Urothelium cell line (cell line): ENCODE measurements at regions not wholly inside any gene's neighbourhood (a gene's known extent, or its start where the extent isn't known, plus 50 kb on each side); places are given as distances from the start of the nearest gene placed in this dataset.

Experiments
- DNase-seq: peaks from one replicate; pipeline ENCODE4 v3.0.0; 2011; ENCODE audit warnings: low spot score, mixed read lengths
- FAIRE-seq: peaks from 2 replicates; lab custom pipeline; 2011; peaks lifted over from hg19 to GRCh38; lab: Jason Lieb, UNC

DNA sequence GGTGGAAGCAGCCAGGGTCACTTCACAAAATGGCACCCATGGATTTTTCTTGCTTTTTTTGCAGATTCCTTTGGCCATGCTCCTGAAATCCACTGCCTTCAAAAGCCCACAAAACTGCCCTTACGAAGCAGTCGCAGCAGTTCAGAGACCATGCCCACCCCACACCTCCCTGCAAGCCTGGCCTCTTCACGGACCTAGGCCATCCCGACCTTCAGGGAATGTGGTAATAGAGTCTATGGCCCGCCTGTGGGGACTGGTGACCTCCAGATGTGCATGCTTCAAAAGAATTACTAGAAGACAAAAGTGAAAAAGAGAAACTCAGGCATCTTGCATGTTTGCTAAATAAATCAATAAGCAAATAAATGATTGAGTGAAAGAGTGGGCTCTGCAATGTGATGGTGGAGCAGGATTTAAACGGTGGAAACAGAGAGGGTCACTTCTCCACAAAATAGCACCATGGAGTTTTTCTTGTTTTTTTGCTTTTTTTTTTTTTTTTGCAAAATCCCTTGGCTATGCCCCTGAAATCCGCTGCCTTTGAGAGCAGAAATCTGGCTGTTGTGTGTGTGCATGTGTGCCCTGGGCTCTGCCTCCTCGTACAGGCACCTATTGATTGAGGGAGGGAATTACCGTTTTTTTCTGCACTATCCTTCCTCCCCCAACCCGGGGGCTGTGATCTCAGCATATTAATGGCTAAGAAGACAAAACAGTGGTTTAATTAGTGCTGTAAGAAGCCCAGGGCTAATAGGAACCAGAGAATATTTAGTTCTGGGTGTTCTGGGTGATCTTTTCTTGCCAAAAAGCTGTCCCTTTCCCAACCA, 107.4 kb downstream of the PXDC1 start:
- FAIRE-seq: no peak
- DNase-seq: no peak

DNA sequence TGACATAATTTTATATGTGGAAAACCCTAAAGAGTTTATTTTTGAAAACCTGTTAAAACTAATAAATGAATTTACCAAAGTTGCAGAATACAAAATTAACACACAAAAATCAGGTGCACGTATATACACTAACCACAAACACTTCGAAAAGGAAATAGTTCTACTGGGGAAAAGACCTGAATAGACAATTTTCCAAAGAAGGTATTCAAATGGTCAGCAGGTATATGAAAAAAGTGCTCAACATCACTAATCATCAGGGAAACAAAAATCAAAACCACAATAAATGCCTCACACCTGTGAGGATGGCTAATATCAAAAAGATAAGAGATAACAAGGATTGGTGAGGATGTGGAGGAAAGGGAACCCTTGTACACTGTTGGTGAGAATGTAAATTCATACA, 110.6 kb downstream of the PXDC1 start:
- FAIRE-seq (no peak), DNase-seq (no peak)

DNA sequence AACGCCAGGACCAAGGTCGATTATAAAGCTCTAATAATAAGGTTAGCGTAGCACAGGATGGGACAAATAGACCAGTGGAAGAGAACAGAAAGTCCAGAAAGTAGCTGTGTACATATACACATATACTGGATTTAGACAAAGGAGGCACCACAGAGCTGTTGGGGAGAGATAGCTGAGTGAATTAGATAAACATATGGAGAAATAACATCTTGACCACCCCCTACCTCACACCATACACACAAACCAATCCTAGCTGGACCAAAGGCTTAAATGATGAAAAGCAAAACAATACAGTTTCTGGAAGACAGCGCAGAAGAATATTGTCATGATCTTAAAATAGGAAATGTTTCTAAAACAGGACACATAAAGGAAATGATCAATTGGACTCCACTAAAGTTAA, 112.9 kb downstream of the PXDC1 start:
- FAIRE-seq: no peak
- no peak for DNase-seq

GRCh38 chr6:3636060-3636459, 115.5 kb downstream of the PXDC1 start:
- FAIRE-seq (no peak), DNase-seq (no peak)

DNA sequence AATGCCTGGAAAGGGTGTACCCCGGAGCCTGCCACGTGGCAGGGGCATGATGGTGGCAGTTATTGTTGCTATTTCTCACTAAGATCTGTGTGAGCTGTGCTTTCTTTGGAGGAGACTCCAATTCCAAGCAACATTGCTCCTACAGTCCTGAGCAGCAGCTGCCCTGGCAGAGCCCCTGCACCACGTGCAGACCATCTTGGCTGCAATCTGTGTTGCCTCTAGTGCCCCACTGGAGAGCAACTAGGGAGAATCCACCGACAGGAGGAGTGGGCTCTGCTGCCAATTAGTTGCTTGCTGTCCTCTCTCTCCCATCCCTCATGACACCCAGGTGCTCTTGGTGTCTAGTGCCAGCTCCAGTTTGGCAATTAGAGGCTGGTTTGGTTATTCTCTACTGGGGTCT, 116.0 kb downstream of the PXDC1 start:
- FAIRE-seq: no peak
- DNase-seq: no peak

DNA sequence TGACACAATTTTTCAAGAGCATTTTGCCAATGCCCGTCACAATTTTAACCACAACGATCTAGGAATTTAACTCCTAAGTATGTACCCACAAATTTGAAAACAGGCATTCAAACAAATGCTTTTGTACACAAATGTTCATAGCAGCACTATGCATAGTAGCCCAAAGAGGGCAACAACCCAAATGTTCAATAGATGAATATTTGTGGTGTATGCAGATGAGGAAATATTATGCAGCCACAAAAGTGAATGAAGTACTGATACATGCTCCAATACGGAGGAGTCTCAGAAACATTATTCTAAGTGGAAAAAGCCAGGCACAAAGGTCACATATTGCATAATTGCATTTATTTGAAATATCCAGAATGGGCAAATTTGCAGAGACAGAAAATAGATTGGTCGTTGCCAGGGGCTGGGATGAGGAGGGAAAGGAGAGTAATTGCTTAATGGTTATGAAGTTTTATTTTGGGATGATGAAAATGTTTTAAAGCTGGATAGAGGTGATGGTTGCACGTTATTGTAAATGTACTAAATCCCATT, 117.2 kb downstream of the PXDC1 start:
- DNase-seq (no peak), FAIRE-seq (no peak)

GRCh38 chr6:3633711-3634110, 117.8 kb downstream of the PXDC1 start:
- DNase-seq (no peak), FAIRE-seq (no peak)

GRCh38 chr6:3631877-3632276, 119.6 kb downstream of the PXDC1 start:
- no peak for FAIRE-seq
- DNase-seq: no peak

DNA sequence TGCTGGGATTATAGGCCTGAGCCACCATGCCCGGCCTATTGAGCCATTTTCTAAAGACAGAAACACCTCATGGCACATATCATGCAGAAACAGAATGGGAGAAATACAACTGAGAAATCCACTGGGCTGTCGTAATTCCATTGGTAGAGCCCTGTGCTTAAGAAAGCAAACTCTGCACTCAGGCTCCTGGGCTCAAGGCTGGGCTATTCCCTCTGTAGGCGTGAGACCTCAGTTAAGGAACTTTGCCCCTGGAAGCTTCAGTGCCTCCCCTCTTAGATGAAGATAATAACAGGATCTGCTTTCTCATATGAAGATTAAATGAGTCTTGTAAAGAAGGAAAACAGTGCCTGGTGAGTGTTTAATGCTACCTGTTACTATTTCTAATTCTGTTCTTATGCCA, 120.3 kb downstream of the PXDC1 start:
- FAIRE-seq (no peak), DNase-seq (no peak)

DNA sequence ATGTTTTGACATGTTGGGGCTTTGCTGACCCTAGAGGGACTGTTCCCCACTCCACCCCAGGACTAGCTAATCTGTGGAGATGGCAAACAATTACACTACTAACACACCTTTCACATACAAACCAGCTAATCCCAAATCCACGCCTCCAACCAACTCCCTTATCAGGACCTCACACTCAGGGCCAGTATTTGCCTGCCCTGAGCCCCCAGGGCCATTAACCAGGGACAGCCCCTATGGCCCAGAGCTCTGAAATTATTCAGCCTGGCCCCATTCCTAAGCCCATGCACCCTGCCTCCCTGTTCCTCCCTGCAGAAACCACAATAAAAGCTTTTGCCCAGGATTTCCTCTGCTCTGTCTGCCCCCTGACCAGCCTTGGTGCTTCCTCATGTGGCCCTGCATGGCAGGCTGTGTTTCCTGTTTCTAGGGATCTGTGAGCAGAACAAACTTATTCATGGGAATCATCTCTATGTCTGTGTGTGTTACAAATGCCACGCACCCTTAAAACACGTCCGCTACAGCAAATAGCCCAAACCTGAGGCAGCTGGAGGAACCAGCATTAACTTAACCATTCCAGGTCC, 121.2 kb downstream of the PXDC1 start:
- DNase-seq: no peak
- FAIRE-seq: no peak

DNA sequence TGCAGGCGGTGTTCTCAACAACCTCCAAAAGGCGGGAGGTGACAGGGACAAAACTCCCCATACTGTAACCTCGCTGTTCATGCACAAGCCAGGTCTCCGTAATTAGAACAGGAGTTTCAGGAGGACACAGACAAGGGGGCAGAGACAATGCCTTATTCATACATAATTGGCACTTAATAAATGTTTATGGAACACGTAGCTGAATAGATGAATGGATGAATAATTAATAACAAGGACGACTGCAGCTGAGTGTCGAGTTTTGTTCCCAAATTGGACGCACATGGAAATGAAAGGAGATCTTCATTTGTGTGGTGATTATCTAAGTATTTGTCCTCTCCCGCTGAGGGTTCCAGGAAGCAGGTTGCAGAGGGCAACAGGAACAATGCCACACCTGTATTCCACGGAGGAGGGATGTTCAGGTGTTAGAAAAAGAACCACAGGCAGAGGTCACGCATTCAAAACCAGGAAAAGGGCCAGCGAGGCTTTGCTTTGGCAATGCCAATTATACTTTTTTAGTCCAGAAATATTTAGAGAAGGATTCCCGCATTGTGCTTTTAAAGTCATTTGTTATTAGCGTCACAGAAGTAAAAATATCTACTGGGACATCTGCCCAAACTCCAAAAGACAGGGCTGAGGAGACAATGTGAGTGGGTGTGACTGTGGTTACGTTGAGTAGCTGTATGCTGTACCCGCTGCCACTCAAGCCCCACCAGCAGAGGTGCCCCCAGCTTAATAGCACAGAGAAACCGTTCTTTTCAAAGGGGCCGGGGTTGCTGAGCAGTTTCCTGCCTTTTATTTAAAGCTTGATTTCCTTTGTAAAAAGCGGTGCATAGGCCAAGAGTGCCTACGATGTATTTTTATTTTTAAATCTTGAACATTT, 123.3 kb downstream of the PXDC1 start:
- FAIRE-seq (no peak), DNase-seq (peak; percentile 43)

GRCh38 chr6:3627501-3627900, 124.0 kb downstream of the PXDC1 start:
- DNase-seq (no peak), FAIRE-seq (no peak)

DNA sequence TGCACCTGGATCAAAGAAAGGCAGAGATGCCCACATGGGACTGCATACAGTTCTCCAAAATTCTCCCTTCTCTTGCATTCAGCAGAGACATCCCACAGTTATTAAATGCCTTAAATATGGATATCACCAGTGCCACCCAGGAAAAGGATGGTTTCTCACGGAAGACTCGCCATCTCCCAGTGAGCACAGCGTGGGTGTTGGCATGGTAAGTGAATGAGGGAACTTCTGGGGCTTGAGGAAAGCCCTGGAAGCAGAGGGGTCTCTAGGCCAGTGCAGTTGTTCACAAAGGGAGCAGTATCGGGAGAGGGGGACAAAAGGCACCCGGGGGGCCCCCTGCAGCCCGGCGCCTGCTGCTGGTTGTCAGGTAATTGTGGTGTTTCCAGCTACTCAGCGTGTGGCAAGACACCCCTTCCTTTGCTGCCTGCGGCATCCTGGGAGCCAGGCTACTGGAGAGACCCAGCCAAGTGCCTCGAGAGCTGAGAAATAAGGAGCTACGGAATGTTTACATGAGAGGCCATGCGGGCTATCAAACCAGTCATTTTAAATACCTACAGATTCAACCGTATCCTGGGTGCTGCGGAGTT, 125.4 kb downstream of the PXDC1 start:
- FAIRE-seq: no peak
- DNase-seq: no peak

DNA sequence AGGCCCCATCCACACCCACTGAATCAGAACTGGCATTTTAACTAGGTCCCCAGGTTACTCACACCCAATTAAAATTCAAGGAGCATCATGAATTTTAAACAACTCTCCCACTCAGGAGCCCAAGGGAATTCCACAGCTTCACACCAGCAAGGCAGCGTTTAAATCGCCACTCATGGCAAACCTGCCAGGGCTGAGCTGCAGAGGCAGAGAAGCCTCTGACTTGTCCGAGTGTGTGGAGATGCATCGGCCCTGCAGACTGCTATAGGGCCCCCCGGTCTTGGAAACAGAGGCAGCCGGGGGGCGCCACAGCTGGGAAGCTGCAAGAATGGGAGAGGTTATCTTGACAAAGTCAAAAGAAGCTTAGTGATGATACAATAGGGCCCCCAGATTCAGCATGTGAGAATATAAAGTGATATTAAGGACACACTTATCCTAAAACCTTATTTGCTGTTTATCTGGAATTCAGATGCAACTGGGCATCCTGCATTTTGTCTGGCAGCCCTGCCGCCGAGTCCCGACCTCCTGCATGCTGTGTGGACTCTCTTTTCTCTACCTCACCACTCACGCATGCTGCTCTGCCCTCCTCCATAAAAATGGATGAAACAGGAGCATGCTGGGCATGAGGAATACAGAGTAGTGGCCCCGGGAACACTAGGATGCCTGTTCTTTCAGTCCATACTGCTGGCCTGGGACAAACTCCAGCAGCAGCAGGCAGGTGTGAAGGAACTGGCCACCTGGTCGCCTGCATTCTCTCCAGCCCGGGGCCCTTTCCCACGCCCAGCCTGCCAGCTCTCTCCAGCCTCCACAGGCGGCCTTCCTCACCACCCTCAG, 126.1 kb downstream of the PXDC1 start:
- no peak for FAIRE-seq

DNA sequence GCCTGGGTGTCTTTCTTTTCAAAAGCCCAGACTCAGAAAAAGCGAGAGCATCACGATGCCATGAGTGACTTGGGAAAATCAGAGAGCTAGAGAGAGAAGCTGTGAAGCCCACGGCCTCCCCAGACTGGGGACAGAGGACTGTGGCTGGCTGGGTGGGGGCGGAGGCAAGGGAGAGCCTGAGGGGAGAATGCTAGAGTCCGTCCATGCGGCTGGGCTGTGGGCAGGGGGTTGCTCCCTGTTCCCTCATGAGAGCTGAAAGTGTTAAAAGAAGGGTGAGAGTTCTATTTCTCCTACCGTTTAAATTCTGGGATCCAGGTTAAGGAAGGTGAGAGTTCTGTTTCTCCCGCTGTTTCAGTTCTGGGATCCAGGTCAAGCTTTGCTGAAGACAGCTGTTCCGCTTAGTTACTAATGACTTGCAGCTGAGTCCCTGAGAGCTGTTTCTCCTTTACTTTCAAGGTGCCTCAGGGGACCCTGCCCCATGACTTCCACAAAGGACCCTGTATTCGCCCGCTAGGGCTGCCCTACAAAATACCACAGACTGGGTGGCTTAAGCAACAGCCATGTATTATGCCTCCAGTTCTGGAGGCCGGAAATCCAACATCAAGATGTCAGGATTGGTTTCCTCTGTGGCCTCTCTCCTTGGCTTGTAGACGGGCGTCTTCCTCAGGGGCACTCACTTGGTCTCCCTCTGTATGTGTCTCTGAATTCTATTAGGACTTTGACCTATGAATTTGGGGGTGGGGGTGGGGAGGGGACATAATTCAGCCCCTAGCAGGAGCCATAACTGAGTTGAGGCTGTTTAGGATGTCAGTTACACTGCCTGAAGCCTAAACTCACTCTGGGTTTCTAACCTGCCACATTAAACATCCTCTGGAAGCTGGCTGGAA, 127.0 kb downstream of the PXDC1 start:
- FAIRE-seq (no peak), DNase-seq (no peak)

More for the DNA sequence above, 126.1 kb downstream of the PXDC1 start:
- DNase-seq: no peak

DNA sequence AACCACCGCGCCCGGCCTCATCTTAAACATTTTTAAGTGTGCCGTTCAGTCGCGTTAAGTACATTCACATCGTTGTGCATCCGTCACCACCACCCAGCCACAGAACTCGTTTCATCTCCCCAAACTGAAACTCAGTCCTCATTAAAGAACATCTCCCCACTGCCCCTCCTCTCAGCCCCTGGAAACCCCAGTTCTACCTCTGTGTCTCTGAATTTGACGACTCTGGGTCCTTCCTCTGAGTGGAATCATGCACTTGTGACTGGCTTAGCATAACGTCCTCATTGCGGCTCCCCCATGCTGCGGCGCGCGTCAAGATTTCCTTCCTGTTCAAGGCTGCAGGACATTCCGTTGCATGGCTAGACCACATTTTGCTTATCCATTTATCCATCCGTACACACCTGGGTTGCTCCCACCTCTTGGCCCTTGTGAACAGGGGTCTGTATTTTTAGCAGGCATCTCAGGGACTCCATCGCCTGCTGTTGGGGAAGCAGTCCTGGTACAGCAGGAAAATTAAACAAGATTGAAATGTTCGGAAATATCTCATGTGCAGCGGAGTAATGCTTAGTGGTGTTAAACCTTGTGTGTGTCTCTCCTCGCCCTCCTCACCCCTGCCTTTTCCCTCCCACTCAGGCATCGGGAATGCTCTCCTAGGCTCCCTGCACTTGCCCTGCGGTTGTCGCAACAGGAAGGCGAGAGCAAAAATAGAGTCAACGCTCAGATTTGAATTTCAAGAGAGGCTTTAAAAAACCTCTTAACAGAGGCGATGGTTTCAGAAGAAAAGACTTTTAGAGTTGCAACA, 127.9 kb downstream of the PXDC1 start:
- DNase-seq: no peak
- FAIRE-seq: no peak

GRCh38 chr6:3621411-3621810, 130.1 kb downstream of the PXDC1 start:
- DNase-seq (no peak), FAIRE-seq (no peak)

- FAIRE-seq (no peak), DNase-seq (no peak)
Observed at GRCh38 chr6:3620937-3621336, 130.6 kb downstream of the PXDC1 start.
